ENCODE measurements at regions not wholly inside any gene's neighbourhood (a gene's known extent, or its start where the extent isn't known, plus 50 kb on each side); places are given as distances from the start of the nearest gene placed in this dataset.

- H3K4me2 ChIP-seq (ENCODE audit: low read length): peak overlapping the region; percentile 64
- no peaks in the 10 kb centered on the region for H3K36me3 ChIP-seq (ENCODE audit: insufficient read depth, low read length)
- peak overlapping the region; percentile 96 for H3K27ac Mint-ChIP-seq (ENCODE audit: unreplicated experiment)
- no peaks in the 10 kb centered on the region for H3K79me2 ChIP-seq (ENCODE audit: insufficient read depth, low read length)
- no peak overlapping the region for H3K4me3 Mint-ChIP-seq (ENCODE audit: unreplicated experiment)
- peak; percentile 82 for FAIRE-seq
- peak overlapping the region; percentile 52 for H3K9ac ChIP-seq (ENCODE audit: low read length)
- peak overlapping the region; percentile 31 for H3K4me3 ChIP-seq (ENCODE audit: insufficient read depth, low read depth, low read length)
- no peaks in the 10 kb centered on the region for H3K9me3 Mint-ChIP-seq (ENCODE audit: unreplicated experiment)
- peak; percentile 98 for DNase-seq (ENCODE audit: low read depth)
- H3K27me3 Mint-ChIP-seq (ENCODE audit: low read depth, unreplicated experiment): no peaks in the 10 kb centered on the region
- no peaks in the 10 kb centered on the region for H4K20me1 ChIP-seq (ENCODE audit: insufficient read depth, low read length)
- peaks cover 34% of the 10 kb centered on the region for H3K4me1 Mint-ChIP-seq (ENCODE audit: low read depth, unreplicated experiment)
- peak overlapping the region; percentile 89 for H3K27ac ChIP-seq (ENCODE audit: low read depth, low read length)
- peak overlapping the region; percentile 11 for H2AFZ ChIP-seq (ENCODE audit: low read depth, low read length)
- H3K4me1 ChIP-seq (ENCODE audit: insufficient read depth, low read length): peaks cover 24% of the 10 kb centered on the region
- TF ChIP-seq EZH2 (IDR thresholded peaks at IDR 0.05; ENCODE audit: insufficient read depth, low read length) (no peak), CTCF (IDR thresholded peaks at IDR 0.05; ENCODE audit: insufficient read depth, low read depth, low read length) (no peak)
- no peaks in the 10 kb centered on the region for H3K36me3 Mint-ChIP-seq (ENCODE audit: low read depth, unreplicated experiment)
- no peaks in the 10 kb centered on the region for H3K9me3 ChIP-seq (ENCODE audit: insufficient read depth, low read depth, low read length)
- H3K27me3 ChIP-seq (ENCODE audit: insufficient read depth, low read length): no peaks in the 10 kb centered on the region
Measured at GRCh38 chr1:93753791-93754763, 72.4 kb upstream of the BCAR3 start.

GRCh38 chr1:93751377-93752250 lies 70.0 kb upstream of the BCAR3 start:
- TF ChIP-seq CTCF (IDR thresholded peaks at IDR 0.05; ENCODE audit: insufficient read depth, low read depth, low read length): no peak
- no peak for TF ChIP-seq EZH2 (IDR thresholded peaks at IDR 0.05; ENCODE audit: insufficient read depth, low read length)
- Histone ChIP-seq H3K9ac (ENCODE audit: low read length) (no peak overlapping the region), H3K9me3 (ENCODE audit: insufficient read depth, low read depth, low read length) (peaks cover 4% of the 10 kb centered on the region), H3K27ac (ENCODE audit: low read depth, low read length) (no peak overlapping the region), H2AFZ (ENCODE audit: low read depth, low read length) (no peak overlapping the region), H3K79me2 (ENCODE audit: insufficient read depth, low read length) (no peaks in the 10 kb centered on the region), H3K36me3 (ENCODE audit: insufficient read depth, low read length) (no peaks in the 10 kb centered on the region), H3K27me3 (ENCODE audit: insufficient read depth, low read length) (no peaks in the 10 kb centered on the region), H4K20me1 (ENCODE audit: insufficient read depth, low read length) (no peaks in the 10 kb centered on the region), H3K4me2 (ENCODE audit: low read length) (no peak overlapping the region), H3K4me3 (ENCODE audit: insufficient read depth, low read depth, low read length) (no peak overlapping the region), H3K4me1 (ENCODE audit: insufficient read depth, low read length) (peaks cover 17% of the 10 kb centered on the region)
- Mint-ChIP-seq H3K27ac (ENCODE audit: unreplicated experiment) (peak overlapping the region; percentile 69), H3K27me3 (ENCODE audit: low read depth, unreplicated experiment) (no peaks in the 10 kb centered on the region), H3K4me3 (ENCODE audit: unreplicated experiment) (no peak overlapping the region), H3K4me1 (ENCODE audit: low read depth, unreplicated experiment) (peaks cover 27% of the 10 kb centered on the region), H3K36me3 (ENCODE audit: low read depth, unreplicated experiment) (no peaks in the 10 kb centered on the region), H3K9me3 (ENCODE audit: unreplicated experiment) (peaks cover 8% of the 10 kb centered on the region)
- no peak for DNase-seq (ENCODE audit: low read depth)
- no peak for FAIRE-seq
